IMR-90 (cell line): ENCODE measurements at regions not wholly inside any gene's neighbourhood (a gene's known extent, or its start where the extent isn't known, plus 50 kb on each side); places are given as distances from the start of the nearest gene placed in this dataset.

ENCODE experiments used
- ATAC-seq: fragments of 200-7000 bp; cut with Tn5 transposase; 2 replicates; pipeline ENCODE4 v1.9.1; 2020; ENCODE audit warnings: low read depth, mild to moderate bottlenecking, moderate library complexity
- BruUV-seq: library from RNA; stranded (reverse); fragments of 400-500 nt; replicated peaks from 2 replicates; lab custom pipeline; 2021; lab: Mats Ljungman, UMichigan
- CTCF ChIA-PET: fragments of 300-600 bp; formaldehyde crosslinking; extraction: SDS; loops from one replicate; lab custom pipeline; 2021; ENCODE audit warnings: antibody characterized with exemption; lab: Yijun Ruan, JAX
- POLR2A ChIA-PET: fragments of 300-600 bp; sonication (Branson Sonifier 250); formaldehyde crosslinking; loops from one replicate; lab custom pipeline; 2022; ENCODE audit warnings: antibody characterized with exemption; ENCODE audit not compliant: unreplicated experiment; lab: Charles Lee
- DNase-seq: peaks from one replicate; pipeline ENCODE4 v3.0.0; 2013
- H2AFZ ChIP-seq: replicated peaks from 2 replicates; pipeline ENCODE3; 2013; ENCODE audit warnings: low read length, mild to moderate bottlenecking; ENCODE audit not compliant: poor library complexity
- H2AK5ac ChIP-seq: 2 replicates; pipeline ENCODE4 v1.6.1; 2013; ENCODE audit warnings: low read depth, low read length, inconsistent platforms
- H2AK9ac ChIP-seq: replicated peaks from 2 replicates; pipeline ENCODE3; 2013; ENCODE audit warnings: mild to moderate bottlenecking, low read depth, low read length, moderate library complexity; ENCODE audit not compliant: poor library complexity
- H2BK120ac ChIP-seq: 2 replicates; pipeline ENCODE4 v1.6.1; 2013; ENCODE audit warnings: low read depth, low read length, inconsistent platforms
- H2BK15ac ChIP-seq: 3 replicates; pipeline ENCODE4 v1.6.1; 2013; ENCODE audit warnings: low read depth, low read length, inconsistent platforms
- H2BK20ac ChIP-seq: 2 replicates; pipeline ENCODE4 v1.6.1; 2013; ENCODE audit warnings: low read depth, mild to moderate bottlenecking, inconsistent platforms, low read length, moderate library complexity
- H2BK5ac ChIP-seq: 2 replicates; pipeline ENCODE4 v1.6.1; 2013; ENCODE audit warnings: mild to moderate bottlenecking, low read depth, low read length, inconsistent platforms; ENCODE audit not compliant: poor library complexity, severe bottlenecking
- H3K14ac ChIP-seq: replicated peaks from 2 replicates; pipeline ENCODE4 v1.6.1; 2013; ENCODE audit warnings: low read depth, low read length, inconsistent platforms
- H3K18ac ChIP-seq: 2 replicates; pipeline ENCODE4 v1.6.1; 2013; ENCODE audit warnings: low read depth, low read length, control low read depth
- H3K23ac ChIP-seq: 2 replicates; pipeline ENCODE4 v1.6.1; 2013; ENCODE audit warnings: low read depth, low read length, inconsistent platforms
- H3K27ac ChIP-seq: 2 replicates; pipeline ENCODE4 v1.5.1; 2013; ENCODE audit warnings: mild to moderate bottlenecking, control low read depth, low read length; ENCODE audit not compliant: insufficient read depth
- H3K27me3 ChIP-seq: 2 replicates; pipeline ENCODE4 v1.6.1; 2013; ENCODE audit warnings: low read length; ENCODE audit not compliant: control insufficient read depth, insufficient read depth
- H3K36me3 ChIP-seq: 2 replicates; pipeline ENCODE4 v1.6.1; 2013; ENCODE audit warnings: low read length, mixed read lengths; ENCODE audit not compliant: control insufficient read depth, insufficient read depth
- H3K4ac ChIP-seq: 2 replicates; pipeline ENCODE4 v1.6.1; 2013; ENCODE audit warnings: low read depth, low read length, inconsistent platforms
- H3K4me1 ChIP-seq: 2 replicates; pipeline ENCODE4 v1.6.1; 2013; ENCODE audit warnings: low read length, mixed read lengths; ENCODE audit not compliant: control insufficient read depth, insufficient read depth
- H3K4me2 ChIP-seq: 2 replicates; pipeline ENCODE4 v1.6.1; 2013; ENCODE audit warnings: low read depth, mild to moderate bottlenecking, control low read depth, low read length, moderate library complexity
- H3K4me3 ChIP-seq: 2 replicates; pipeline ENCODE4 v1.5.1; 2013; ENCODE audit warnings: low read depth, mild to moderate bottlenecking, control low read depth, low read length, moderate library complexity; ENCODE audit not compliant: insufficient read depth
- H3K56ac ChIP-seq: 2 replicates; pipeline ENCODE4 v1.6.1; 2013; ENCODE audit warnings: low read length, inconsistent platforms; ENCODE audit not compliant: insufficient read depth; ENCODE audit errors: extremely low read depth
- H3K79me1 ChIP-seq, 2 experiments: 2 replicates each; pipeline ENCODE4 v1.6.1; 2013; ENCODE audit warnings: low read length in 2 of 2, inconsistent platforms in 1 of 2, low read depth in 1 of 2
- H3K9ac ChIP-seq: 2 replicates; pipeline ENCODE4 v1.6.1; 2013; ENCODE audit warnings: low read depth, low read length, control low read depth
- H3K9me1 ChIP-seq: 2 replicates; pipeline ENCODE4 v1.6.1; 2013; ENCODE audit warnings: low read length, inconsistent platforms; ENCODE audit not compliant: insufficient read depth
- H3K9me3 ChIP-seq: 2 replicates; pipeline ENCODE4 v1.6.1; 2013; ENCODE audit warnings: low read length; ENCODE audit not compliant: control insufficient read depth, insufficient read depth
- H4K20me1 ChIP-seq: 2 replicates; pipeline ENCODE4 v1.6.1; 2013; ENCODE audit warnings: low read length, inconsistent platforms; ENCODE audit not compliant: insufficient read depth
- H4K5ac ChIP-seq: 2 replicates; pipeline ENCODE4 v1.6.1; 2013; ENCODE audit warnings: mild to moderate bottlenecking, low read depth, low read length, control low read depth
- H4K8ac ChIP-seq, 2 experiments: 2 replicates each; pipeline ENCODE4 v1.6.1; 2013; ENCODE audit warnings: low read depth in 2 of 2, low read length in 2 of 2, control low read depth in 1 of 2, inconsistent platforms in 1 of 2
- H4K91ac ChIP-seq: 2 replicates; pipeline ENCODE4 v1.6.1; 2013; ENCODE audit warnings: low read depth, low read length, inconsistent platforms; ENCODE audit not compliant: insufficient read depth
- BHLHE40 ChIP-seq: fragments of 150-350 bp; IDR thresholded peaks from 2 replicates; pipeline ENCODE4 v1.6.1; 2016; ENCODE audit warnings: mild to moderate bottlenecking, low read depth, low read length
- CHD1 ChIP-seq: IDR thresholded peaks from 2 replicates; pipeline ENCODE4 v1.6.1; 2012; ENCODE audit warnings: low read depth, low read length, improper control_type of control experiment
- MAZ ChIP-seq: IDR thresholded peaks from 2 replicates; pipeline ENCODE4 v1.6.1; 2012; ENCODE audit warnings: low read depth, mild to moderate bottlenecking, low read length, improper control_type of control experiment, moderate library complexity, borderline replicate concordance
- NFE2L2 ChIP-seq: fragments of 150-350 bp; IDR thresholded peaks from 2 replicates; pipeline ENCODE4 v1.6.1; 2016; ENCODE audit warnings: low read depth, mild to moderate bottlenecking, low read length
- RCOR1 ChIP-seq: IDR thresholded peaks from 2 replicates; pipeline ENCODE4 v1.6.1; 2012; ENCODE audit warnings: mild to moderate bottlenecking, low read length, improper control_type of control experiment; ENCODE audit not compliant: insufficient replicate concordance
- dilution Hi-C: fragments of 300-500 bp; cut with HindIII; formaldehyde crosslinking; loops from one replicate; pipeline ENCODE4 v1.14.3; 2018; ENCODE audit warnings: low sequenced_read_pairs; ENCODE audit not compliant: unreplicated experiment
- in situ Hi-C: fragments of 300-500 bp; cut with MboI; formaldehyde crosslinking; loops from 3 replicates; pipeline ENCODE4 v1.14.3; 2019; ENCODE audit warnings: low sequenced_read_pairs, inconsistent platforms, mixed read lengths
- intact Hi-C: fragments of 100-400 bp; cut with micrococcal nuclease; formaldehyde crosslinking; loops from 2 replicates; pipeline ENCODE4 v1.10.0; 2022
- TF ChIP-seq, protein P1 (sequence below): conservative IDR thresholded peaks from 2 replicates; pipeline ENCODE4 v1.5.1; 2012; ENCODE audit warnings: mild to moderate bottlenecking, low read depth, low read length, improper control_type of control experiment

DNA sequence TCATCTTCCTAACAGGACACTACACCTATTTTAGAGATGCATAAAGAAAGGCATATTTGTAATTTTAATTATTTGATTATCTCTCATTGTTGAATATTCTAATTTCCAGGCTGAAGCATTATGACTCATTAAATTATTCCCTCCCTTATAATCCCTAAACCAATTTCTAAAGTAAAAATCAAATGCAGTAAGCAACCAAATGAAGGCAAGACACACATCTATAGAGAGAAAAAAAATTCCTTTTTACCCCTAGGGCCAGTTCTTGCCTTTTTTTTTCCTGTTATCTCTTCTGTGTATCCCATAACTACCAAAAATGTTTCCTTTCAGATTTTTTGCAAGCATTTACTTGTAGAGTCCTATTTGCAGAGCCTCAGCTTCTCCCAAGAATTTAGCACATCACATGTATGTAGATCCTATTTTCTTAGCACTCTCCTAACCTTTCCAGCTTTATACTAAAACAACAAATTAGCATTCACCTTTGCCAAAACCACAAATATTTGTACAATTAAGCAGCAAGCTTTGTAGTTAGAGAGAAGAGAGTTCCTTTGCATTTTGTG, 177.9 kb downstream of the SATB1 start:
- H3K56ac ChIP-seq = no peak overlapping the region
- no peak for ATAC-seq
- no peak overlapping the region for H3K4me2 ChIP-seq
- H3K4ac ChIP-seq = no peak overlapping the region
- H2BK120ac ChIP-seq = no peak overlapping the region
- dilution Hi-C loops = no loop called here
- H2BK20ac ChIP-seq = no peak overlapping the region
- no peak overlapping the region for H3K23ac ChIP-seq
- BruUV-seq = no TSS peak
- H4K20me1 ChIP-seq = no peaks in the 10 kb centered on the region
- intact Hi-C loops = no loop called here
- no peak overlapping the region for H2BK15ac ChIP-seq
- H2AFZ ChIP-seq = no peak overlapping the region
- no peaks in the 10 kb centered on the region for H3K4me1 ChIP-seq
- no peak overlapping the region for H3K4me3 ChIP-seq
- no peak overlapping the region for H2AK9ac ChIP-seq
- no peak for TF ChIP-seq MAZ
- TF ChIP-seq NFE2L2 = no peak
- no peak for TF ChIP-seq BHLHE40
- TF ChIP-seq RCOR1 = no peak
- TF ChIP-seq, protein P1, sequence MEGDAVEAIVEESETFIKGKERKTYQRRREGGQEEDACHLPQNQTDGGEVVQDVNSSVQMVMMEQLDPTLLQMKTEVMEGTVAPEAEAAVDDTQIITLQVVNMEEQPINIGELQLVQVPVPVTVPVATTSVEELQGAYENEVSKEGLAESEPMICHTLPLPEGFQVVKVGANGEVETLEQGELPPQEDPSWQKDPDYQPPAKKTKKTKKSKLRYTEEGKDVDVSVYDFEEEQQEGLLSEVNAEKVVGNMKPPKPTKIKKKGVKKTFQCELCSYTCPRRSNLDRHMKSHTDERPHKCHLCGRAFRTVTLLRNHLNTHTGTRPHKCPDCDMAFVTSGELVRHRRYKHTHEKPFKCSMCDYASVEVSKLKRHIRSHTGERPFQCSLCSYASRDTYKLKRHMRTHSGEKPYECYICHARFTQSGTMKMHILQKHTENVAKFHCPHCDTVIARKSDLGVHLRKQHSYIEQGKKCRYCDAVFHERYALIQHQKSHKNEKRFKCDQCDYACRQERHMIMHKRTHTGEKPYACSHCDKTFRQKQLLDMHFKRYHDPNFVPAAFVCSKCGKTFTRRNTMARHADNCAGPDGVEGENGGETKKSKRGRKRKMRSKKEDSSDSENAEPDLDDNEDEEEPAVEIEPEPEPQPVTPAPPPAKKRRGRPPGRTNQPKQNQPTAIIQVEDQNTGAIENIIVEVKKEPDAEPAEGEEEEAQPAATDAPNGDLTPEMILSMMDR = no peak
- TF ChIP-seq CHD1 = no peak
- H3K18ac ChIP-seq = no peak overlapping the region
- H4K91ac ChIP-seq = no peak overlapping the region
- H2AK5ac ChIP-seq = no peak overlapping the region
- no peak overlapping the region for H3K27ac ChIP-seq
- no peak overlapping the region for H3K14ac ChIP-seq
- no peaks in the 10 kb centered on the region for H3K36me3 ChIP-seq
- no peak overlapping the region for H3K9ac ChIP-seq
- CTCF ChIA-PET = no interaction called here
- H4K5ac ChIP-seq = no peak overlapping the region
- no peaks in the 10 kb centered on the region for H3K9me3 ChIP-seq
- no peaks in the 10 kb centered on the region for H3K79me1 ChIP-seq
- H2BK5ac ChIP-seq = no peak overlapping the region
- H3K9me1 ChIP-seq = no peaks in the 10 kb centered on the region
- no peak for DNase-seq
- no peak overlapping the region for H4K8ac ChIP-seq
- in situ Hi-C loops = no loop called here
- POLR2A ChIA-PET = no interaction called here
- no peaks in the 10 kb centered on the region for H3K27me3 ChIP-seq
